ENCODE measurements at regions not wholly inside any gene's neighbourhood (a gene's known extent, or its start where the extent isn't known, plus 50 kb on each side); places are given as distances from the start of the nearest gene placed in this dataset.

GRCh38 chr11:120031156-120031555 lies 106.8 kb downstream of the TRIM29 start:
- Histone ChIP-seq H3K27ac (ENCODE audit: low read depth in 1 of 2, low read length in 2 of 2) (no peak overlapping the region), H3K9me3 (ENCODE audit: control insufficient read depth in 4 of 4, low read length in 3 of 4) (peaks cover 0 to 7% (median 5%) of the 10 kb centered on the region in 4 donors), H3K9ac (ENCODE audit: low read depth in 1 of 2, low read length in 2 of 2) (no peak overlapping the region), H3K4me3 (ENCODE audit: low read depth in 1 of 3, low read length in 3 of 3) (no peak overlapping the region), H3K27me3 (ENCODE audit: control insufficient read depth in 4 of 4, insufficient read depth in 4 of 4, low read length in 3 of 4) (no peaks in the 10 kb centered on the region), H3K36me3 (ENCODE audit: control insufficient read depth in 4 of 4, insufficient read depth in 3 of 4, low read depth in 1 of 4, low read length in 3 of 4) (no peaks in the 10 kb centered on the region), H3K4me1 (ENCODE audit: control insufficient read depth in 4 of 4, insufficient read depth in 4 of 4, low read length in 3 of 4) (no peaks in the 10 kb centered on the region)
- TF ChIP-seq TAF1 (conservative IDR thresholded peaks at IDR 0.05) (no peak), HNF4A (conservative IDR thresholded peaks at IDR 0.05) (no peak), JUND (IDR thresholded peaks at IDR 0.05) (no peak), HNF4G (IDR thresholded peaks at IDR 0.05) (no peak), REST (IDR thresholded peaks at IDR 0.05) (no peak), FOXA2 (IDR thresholded peaks at IDR 0.05) (no peak), FOXA1 (IDR thresholded peaks at IDR 0.05) (no peak), RAD21 (IDR thresholded peaks at IDR 0.05) (no peak), GABPA (IDR thresholded peaks at IDR 0.05 in 1 of 2, conservative IDR thresholded peaks at IDR 0.05 in 1 of 2) (no peak), NR2F2 (IDR thresholded peaks at IDR 0.05) (no peak), CTCF (IDR thresholded peaks at IDR 0.05; ENCODE audit: low read depth, low read length, missing input control) (no peak), MAX (IDR thresholded peaks at IDR 0.05) (no peak), RXRA (IDR thresholded peaks at IDR 0.05) (no peak)
- peak; percentile 12 for DNase-seq (ENCODE audit: low spot score)
- 86% methylated on average over 11 of the region's 11 CpGs for WGBS

DNA sequence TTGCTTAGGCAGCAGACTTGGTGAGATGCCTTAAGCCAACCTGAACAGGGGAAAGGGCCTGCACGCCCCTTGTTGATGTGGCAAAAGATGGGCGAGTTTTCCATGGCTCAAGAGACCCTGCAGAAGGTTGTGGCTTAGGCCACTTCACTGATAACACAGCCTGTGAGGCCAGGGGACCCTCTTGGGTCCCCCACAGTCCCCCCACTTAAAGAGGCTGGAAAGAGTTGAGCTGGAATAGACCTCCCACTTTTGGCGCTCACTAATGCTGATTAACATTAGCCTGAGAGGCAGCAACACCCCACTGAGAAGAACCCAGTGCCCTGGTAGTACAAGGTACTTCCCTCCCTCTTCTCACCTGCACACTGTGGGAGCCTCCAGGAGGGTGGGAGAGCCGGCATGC lies 107.5 kb downstream of the TRIM29 start:
- Histone ChIP-seq H3K4me1 (ENCODE audit: control insufficient read depth in 4 of 4, insufficient read depth in 4 of 4, low read length in 3 of 4) (no peaks in the 10 kb centered on the region), H3K27me3 (ENCODE audit: control insufficient read depth in 4 of 4, insufficient read depth in 4 of 4, low read length in 3 of 4) (no peaks in the 10 kb centered on the region), H3K4me3 (ENCODE audit: low read depth in 1 of 3, low read length in 3 of 3) (no peak overlapping the region), H3K27ac (ENCODE audit: low read depth in 1 of 2, low read length in 2 of 2) (no peak overlapping the region), H3K9me3 (ENCODE audit: control insufficient read depth in 4 of 4, low read length in 3 of 4) (peaks cover 0 to 1% (median 0%) of the 10 kb centered on the region in 4 donors), H3K36me3 (ENCODE audit: control insufficient read depth in 4 of 4, insufficient read depth in 3 of 4, low read depth in 1 of 4, low read length in 3 of 4) (no peaks in the 10 kb centered on the region), H3K9ac (ENCODE audit: low read depth in 1 of 2, low read length in 2 of 2) (no peak overlapping the region)
- 81% methylated on average over 4 of the region's 4 CpGs for WGBS
- no peak for TF ChIP-seq REST (IDR thresholded peaks at IDR 0.05)
- TF ChIP-seq YY1 (IDR thresholded peaks at IDR 0.05) = no peak
- TF ChIP-seq JUND (IDR thresholded peaks at IDR 0.05) = no peak
- no peak for TF ChIP-seq CTCF (IDR thresholded peaks at IDR 0.05; ENCODE audit: low read depth, low read length, missing input control)
- no peak for TF ChIP-seq SP1 (IDR thresholded peaks at IDR 0.05)
- TF ChIP-seq RXRA (IDR thresholded peaks at IDR 0.05) = no peak
- no peak for TF ChIP-seq FOXA1 (IDR thresholded peaks at IDR 0.05)
- TF ChIP-seq HNF4A (conservative IDR thresholded peaks at IDR 0.05) = no peak
- no peak for TF ChIP-seq MAX (IDR thresholded peaks at IDR 0.05)
- no peak for TF ChIP-seq FOXA2 (IDR thresholded peaks at IDR 0.05)
- TF ChIP-seq RAD21 (IDR thresholded peaks at IDR 0.05) = no peak
- TF ChIP-seq TAF1 (conservative IDR thresholded peaks at IDR 0.05) = no peak
- TF ChIP-seq, protein P1, sequence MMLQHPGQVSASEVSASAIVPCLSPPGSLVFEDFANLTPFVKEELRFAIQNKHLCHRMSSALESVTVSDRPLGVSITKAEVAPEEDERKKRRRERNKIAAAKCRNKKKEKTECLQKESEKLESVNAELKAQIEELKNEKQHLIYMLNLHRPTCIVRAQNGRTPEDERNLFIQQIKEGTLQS (IDR thresholded peaks at IDR 0.05) = no peak
- no peak for TF ChIP-seq EGR1 (IDR thresholded peaks at IDR 0.05; ENCODE audit: low read depth in 2 of 2)
- TF ChIP-seq, protein P2, sequence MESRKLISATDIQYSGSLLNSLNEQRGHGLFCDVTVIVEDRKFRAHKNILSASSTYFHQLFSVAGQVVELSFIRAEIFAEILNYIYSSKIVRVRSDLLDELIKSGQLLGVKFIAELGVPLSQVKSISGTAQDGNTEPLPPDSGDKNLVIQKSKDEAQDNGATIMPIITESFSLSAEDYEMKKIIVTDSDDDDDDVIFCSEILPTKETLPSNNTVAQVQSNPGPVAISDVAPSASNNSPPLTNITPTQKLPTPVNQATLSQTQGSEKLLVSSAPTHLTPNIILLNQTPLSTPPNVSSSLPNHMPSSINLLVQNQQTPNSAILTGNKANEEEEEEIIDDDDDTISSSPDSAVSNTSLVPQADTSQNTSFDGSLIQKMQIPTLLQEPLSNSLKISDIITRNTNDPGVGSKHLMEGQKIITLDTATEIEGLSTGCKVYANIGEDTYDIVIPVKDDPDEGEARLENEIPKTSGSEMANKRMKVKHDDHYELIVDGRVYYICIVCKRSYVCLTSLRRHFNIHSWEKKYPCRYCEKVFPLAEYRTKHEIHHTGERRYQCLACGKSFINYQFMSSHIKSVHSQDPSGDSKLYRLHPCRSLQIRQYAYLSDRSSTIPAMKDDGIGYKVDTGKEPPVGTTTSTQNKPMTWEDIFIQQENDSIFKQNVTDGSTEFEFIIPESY (IDR thresholded peaks at IDR 0.05) = no peak
- peak; percentile 17 for DNase-seq (ENCODE audit: low spot score)

All from liver (tissue), 8 donors.